Activated CD4-positive, alpha-beta T cell treated with anti-CD3 and anti-CD28 coated beads, Interleukin-2, amount 50 U/mL, for 24 hours (primary cell): ENCODE measurements at regions not wholly inside any gene's neighbourhood (a gene's known extent, or its start where the extent isn't known, plus 50 kb on each side); places are given as distances from the start of the nearest gene placed in this dataset.

Experiments used
- DNase-seq, 2 donors: peaks; one replicate each; pipeline ENCODE4 v3.0.0-alpha.2; 2020; ENCODE audit warnings: low read depth in 1 of 2, low spot score in 1 of 2

GRCh38 chr12:124726596-124727263, 136.9 kb downstream of the SCARB1 start:
- no peak for DNase-seq

GRCh38 chr12:124725597-124726237, 137.9 kb downstream of the SCARB1 start:
- DNase-seq: no peak

GRCh38 chr12:124725099-124725498, 138.6 kb downstream of the SCARB1 start:
- DNase-seq: no peak

- DNase-seq: no peak
Measured at GRCh38 chr12:124722878-124723277, 140.8 kb downstream of the SCARB1 start.

GRCh38 chr12:124721501-124722162, 142.0 kb downstream of the SCARB1 start:
- DNase-seq: no peak

- no peak for DNase-seq
Measured at GRCh38 chr12:124720681-124721500, 142.8 kb downstream of the SCARB1 start.

- DNase-seq: no peak
Measured at GRCh38 chr12:124720004-124720680, 143.5 kb downstream of the SCARB1 start.

GRCh38 chr12:124719231-124719630, 144.4 kb downstream of the SCARB1 start:
- no peak for DNase-seq

- DNase-seq: no peak
Measured at GRCh38 chr12:124718458-124718857, 145.2 kb downstream of the SCARB1 start.

GRCh38 chr12:124718036-124718435, 145.6 kb downstream of the SCARB1 start:
- DNase-seq: no peak

GRCh38 chr12:124717318-124717717, 146.3 kb downstream of the SCARB1 start:
- no peak for DNase-seq

GRCh38 chr12:124716208-124717130, 147.2 kb downstream of the SCARB1 start:
- DNase-seq: no peak

GRCh38 chr12:124715121-124715990, 147.9 kb upstream of the NCOR2 start:
- no peak for DNase-seq

GRCh38 chr12:124713436-124714082, 146.1 kb upstream of the NCOR2 start:
- peak; percentile 38 to 83 for DNase-seq

GRCh38 chr12:124713041-124713435, 145.6 kb upstream of the NCOR2 start:
- DNase-seq: no peak

- no peak for DNase-seq
Measured at GRCh38 chr12:124711344-124711743, 143.9 kb upstream of the NCOR2 start.

GRCh38 chr12:124709722-124710687, 142.6 kb upstream of the NCOR2 start:
- DNase-seq: no peak
